ENCODE measurements at regions not wholly inside any gene's neighbourhood (a gene's known extent, or its start where the extent isn't known, plus 50 kb on each side); places are given as distances from the start of the nearest gene placed in this dataset.

GRCh38 chr2:12556762-12557161, 160.0 kb upstream of the TRIB2 start:
- TF ChIP-seq CTCF (optimal IDR thresholded peaks at IDR 0.05 in 1 of 3, IDR thresholded peaks at IDR 0.05 in 1 of 3, conservative IDR thresholded peaks at IDR 0.05 in 1 of 3; ENCODE audit: extremely low read depth in 1 of 3, insufficient read depth in 2 of 3, low read length in 3 of 3) (no peak), EZH2 (IDR thresholded peaks at IDR 0.05; ENCODE audit: low read length) (no peak)
